ENCODE measurements at regions not wholly inside any gene's neighbourhood (a gene's known extent, or its start where the extent isn't known, plus 50 kb on each side); places are given as distances from the start of the nearest gene placed in this dataset.

GRCh38 chr3:23002151-23002550 is 201.0 kb upstream of the UBE2E2 start:
- no peaks in the 10 kb centered on the region for H3K36me3 ChIP-seq (ENCODE audit: control insufficient read depth, insufficient read depth, low read length)
- no peak overlapping the region for H3K27ac ChIP-seq (ENCODE audit: low read length)
- no peak for DNase-seq
- H3K27me3 ChIP-seq (ENCODE audit: control insufficient read depth, insufficient read depth, low read length): no peaks in the 10 kb centered on the region
- H3K4me1 ChIP-seq (ENCODE audit: control insufficient read depth, insufficient read depth, low read length): no peaks in the 10 kb centered on the region
- no peak overlapping the region for H3K4me3 ChIP-seq (ENCODE audit: low read length)
- WGBS (ENCODE audit: insufficient coverage, low lambda C conversion rate): no CpG with 5 or more reads among the region's 1 CpG
- H3K9me3 ChIP-seq (ENCODE audit: control insufficient read depth, low read depth, low read length): no peaks in the 10 kb centered on the region

- H3K27me3 ChIP-seq (ENCODE audit: control insufficient read depth, insufficient read depth, low read length): no peaks in the 10 kb centered on the region
- DNase-seq: peak in 1 of 2 donors; percentile 9
- no peaks in the 10 kb centered on the region for H3K4me1 ChIP-seq (ENCODE audit: control insufficient read depth, insufficient read depth, low read length)
- H3K27ac ChIP-seq (ENCODE audit: low read length): no peak overlapping the region
- no peaks in the 10 kb centered on the region for H3K36me3 ChIP-seq (ENCODE audit: control insufficient read depth, insufficient read depth, low read length)
- H3K9me3 ChIP-seq (ENCODE audit: control insufficient read depth, low read depth, low read length): no peaks in the 10 kb centered on the region
- H3K4me3 ChIP-seq (ENCODE audit: low read length): no peak overlapping the region
- 80% methylated on average over 1 of the region's 15 CpGs for WGBS (ENCODE audit: insufficient coverage, low lambda C conversion rate)
Measured at GRCh38 chr3:23002836-23003732, 200.0 kb upstream of the UBE2E2 start.

- WGBS (ENCODE audit: insufficient coverage, low lambda C conversion rate): no CpG with 5 or more reads among the region's 4 CpGs
- Histone ChIP-seq H3K9me3 (ENCODE audit: control insufficient read depth, low read depth, low read length) (no peaks in the 10 kb centered on the region), H3K4me1 (ENCODE audit: control insufficient read depth, insufficient read depth, low read length) (no peaks in the 10 kb centered on the region), H3K36me3 (ENCODE audit: control insufficient read depth, insufficient read depth, low read length) (no peaks in the 10 kb centered on the region), H3K4me3 (ENCODE audit: low read length) (no peak overlapping the region), H3K27ac (ENCODE audit: low read length) (no peak overlapping the region), H3K27me3 (ENCODE audit: control insufficient read depth, insufficient read depth, low read length) (no peaks in the 10 kb centered on the region)
- no peak for DNase-seq
Measured at GRCh38 chr3:23003733-23004046, 199.4 kb upstream of the UBE2E2 start.

- no CpG with 5 or more reads among the region's 5 CpGs for WGBS (ENCODE audit: insufficient coverage, low lambda C conversion rate)
- no peak overlapping the region for H3K27ac ChIP-seq (ENCODE audit: low read length)
- peak in 1 of 2 donors; percentile 9 for DNase-seq
Measured at GRCh38 chr3:23004971-23005370, 198.2 kb upstream of the UBE2E2 start.

GRCh38 chr3:23017801-23018200 is 185.3 kb upstream of the UBE2E2 start:
- DNase-seq: no peak

More at GRCh38 chr3:23004971-23005370, 198.2 kb upstream of the UBE2E2 start:
- no peaks in the 10 kb centered on the region for H3K4me1 ChIP-seq (ENCODE audit: control insufficient read depth, insufficient read depth, low read length)
- H3K27me3 ChIP-seq (ENCODE audit: control insufficient read depth, insufficient read depth, low read length): no peaks in the 10 kb centered on the region
- no peak overlapping the region for H3K4me3 ChIP-seq (ENCODE audit: low read length)
- no peaks in the 10 kb centered on the region for H3K36me3 ChIP-seq (ENCODE audit: control insufficient read depth, insufficient read depth, low read length)
- no peaks in the 10 kb centered on the region for H3K9me3 ChIP-seq (ENCODE audit: control insufficient read depth, low read depth, low read length)

GRCh38 chr3:23019596-23020300 is 183.4 kb upstream of the UBE2E2 start:
- no CpG with 5 or more reads among the region's 4 CpGs for WGBS (ENCODE audit: insufficient coverage, low lambda C conversion rate)
- H3K27me3 ChIP-seq (ENCODE audit: control insufficient read depth, insufficient read depth, low read length): no peaks in the 10 kb centered on the region
- H3K27ac ChIP-seq (ENCODE audit: low read length): no peak overlapping the region
- H3K9me3 ChIP-seq (ENCODE audit: control insufficient read depth, low read depth, low read length): no peaks in the 10 kb centered on the region
- no peak for DNase-seq
- H3K36me3 ChIP-seq (ENCODE audit: control insufficient read depth, insufficient read depth, low read length): no peaks in the 10 kb centered on the region
- no peaks in the 10 kb centered on the region for H3K4me1 ChIP-seq (ENCODE audit: control insufficient read depth, insufficient read depth, low read length)
- no peak overlapping the region for H3K4me3 ChIP-seq (ENCODE audit: low read length)

More at GRCh38 chr3:23017801-23018200, 185.3 kb upstream of the UBE2E2 start:
- Histone ChIP-seq H3K36me3 (ENCODE audit: control insufficient read depth, insufficient read depth, low read length) (no peaks in the 10 kb centered on the region), H3K9me3 (ENCODE audit: control insufficient read depth, low read depth, low read length) (no peaks in the 10 kb centered on the region), H3K4me3 (ENCODE audit: low read length) (no peak overlapping the region), H3K4me1 (ENCODE audit: control insufficient read depth, insufficient read depth, low read length) (no peaks in the 10 kb centered on the region), H3K27ac (ENCODE audit: low read length) (no peak overlapping the region), H3K27me3 (ENCODE audit: control insufficient read depth, insufficient read depth, low read length) (no peaks in the 10 kb centered on the region)
- whole genome bisulfite sequencing (ENCODE audit: insufficient coverage, low lambda C conversion rate): 83% methylated on average over 1 of the region's 1 CpG

GRCh38 chr3:23028294-23028693 is 174.8 kb upstream of the UBE2E2 start:
- no peak for DNase-seq
- 26% methylated on average over 2 of the region's 2 CpGs for WGBS (ENCODE audit: insufficient coverage, low lambda C conversion rate)
- Histone ChIP-seq H3K9me3 (ENCODE audit: control insufficient read depth, low read depth, low read length) (no peaks in the 10 kb centered on the region), H3K4me3 (ENCODE audit: low read length) (no peak overlapping the region), H3K4me1 (ENCODE audit: control insufficient read depth, insufficient read depth, low read length) (no peaks in the 10 kb centered on the region), H3K36me3 (ENCODE audit: control insufficient read depth, insufficient read depth, low read length) (no peaks in the 10 kb centered on the region), H3K27ac (ENCODE audit: low read length) (no peak overlapping the region), H3K27me3 (ENCODE audit: control insufficient read depth, insufficient read depth, low read length) (no peaks in the 10 kb centered on the region)

- H3K27me3 ChIP-seq (ENCODE audit: control insufficient read depth, insufficient read depth, low read length): no peaks in the 10 kb centered on the region
- no peak for DNase-seq
- no peak overlapping the region for H3K4me3 ChIP-seq (ENCODE audit: low read length)
- no peaks in the 10 kb centered on the region for H3K36me3 ChIP-seq (ENCODE audit: control insufficient read depth, insufficient read depth, low read length)
- no peaks in the 10 kb centered on the region for H3K4me1 ChIP-seq (ENCODE audit: control insufficient read depth, insufficient read depth, low read length)
- H3K27ac ChIP-seq (ENCODE audit: low read length): no peak overlapping the region
- WGBS (ENCODE audit: insufficient coverage, low lambda C conversion rate): 57% methylated on average over 1 of the region's 2 CpGs
- H3K9me3 ChIP-seq (ENCODE audit: control insufficient read depth, low read depth, low read length): no peaks in the 10 kb centered on the region
Measured at GRCh38 chr3:23029001-23029400, 174.1 kb upstream of the UBE2E2 start.

- Histone ChIP-seq H3K36me3 (ENCODE audit: control insufficient read depth, insufficient read depth, low read length) (no peaks in the 10 kb centered on the region), H3K27ac (ENCODE audit: low read length) (no peak overlapping the region), H3K27me3 (ENCODE audit: control insufficient read depth, insufficient read depth, low read length) (no peaks in the 10 kb centered on the region), H3K9me3 (ENCODE audit: control insufficient read depth, low read depth, low read length) (no peaks in the 10 kb centered on the region), H3K4me3 (ENCODE audit: low read length) (no peak overlapping the region), H3K4me1 (ENCODE audit: control insufficient read depth, insufficient read depth, low read length) (no peaks in the 10 kb centered on the region)
- DNase-seq: no peak
- WGBS (ENCODE audit: insufficient coverage, low lambda C conversion rate): 88% methylated on average over 1 of the region's 9 CpGs
Measured at GRCh38 chr3:23035927-23036640, 167.0 kb upstream of the UBE2E2 start.

GRCh38 chr3:23036728-23037127 is 166.4 kb upstream of the UBE2E2 start:
- 74% methylated on average over 3 of the region's 4 CpGs for WGBS (ENCODE audit: insufficient coverage, low lambda C conversion rate)
- no peaks in the 10 kb centered on the region for H3K4me1 ChIP-seq (ENCODE audit: control insufficient read depth, insufficient read depth, low read length)
- H3K9me3 ChIP-seq (ENCODE audit: control insufficient read depth, low read depth, low read length): no peaks in the 10 kb centered on the region
- H3K36me3 ChIP-seq (ENCODE audit: control insufficient read depth, insufficient read depth, low read length): no peaks in the 10 kb centered on the region
- H3K4me3 ChIP-seq (ENCODE audit: low read length): no peak overlapping the region
- H3K27me3 ChIP-seq (ENCODE audit: control insufficient read depth, insufficient read depth, low read length): no peaks in the 10 kb centered on the region
- H3K27ac ChIP-seq (ENCODE audit: low read length): no peak overlapping the region
- no peak for DNase-seq

All from large intestine (tissue), 3 donors.